ENCODE measurements at regions not wholly inside any gene's neighbourhood (a gene's known extent, or its start where the extent isn't known, plus 50 kb on each side); places are given as distances from the start of the nearest gene placed in this dataset.
A peak's percentile ranks its signal among the peaks of the same experiment; 100 is the strongest.

DNA sequence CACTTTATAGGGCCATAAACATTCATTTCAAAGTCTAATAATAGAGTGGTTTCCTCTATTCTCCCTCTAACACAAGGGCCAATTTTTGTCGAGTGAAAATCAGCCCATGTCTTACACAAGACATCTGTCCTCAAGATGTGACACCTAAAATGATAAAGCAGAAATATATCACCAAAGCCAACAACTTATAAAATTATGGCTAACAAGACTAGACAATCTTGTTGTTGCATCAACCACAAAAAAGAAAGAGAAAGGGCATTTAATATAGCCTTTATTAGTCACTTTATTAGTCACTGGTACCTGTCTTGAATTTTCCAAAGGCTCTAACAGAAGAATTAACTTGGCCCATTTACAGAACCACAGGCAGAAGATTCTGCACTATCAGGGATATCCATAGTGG lies 161.6 kb downstream of the SMIM20 start:
- DNase-seq = peak; percentile 23

DNA sequence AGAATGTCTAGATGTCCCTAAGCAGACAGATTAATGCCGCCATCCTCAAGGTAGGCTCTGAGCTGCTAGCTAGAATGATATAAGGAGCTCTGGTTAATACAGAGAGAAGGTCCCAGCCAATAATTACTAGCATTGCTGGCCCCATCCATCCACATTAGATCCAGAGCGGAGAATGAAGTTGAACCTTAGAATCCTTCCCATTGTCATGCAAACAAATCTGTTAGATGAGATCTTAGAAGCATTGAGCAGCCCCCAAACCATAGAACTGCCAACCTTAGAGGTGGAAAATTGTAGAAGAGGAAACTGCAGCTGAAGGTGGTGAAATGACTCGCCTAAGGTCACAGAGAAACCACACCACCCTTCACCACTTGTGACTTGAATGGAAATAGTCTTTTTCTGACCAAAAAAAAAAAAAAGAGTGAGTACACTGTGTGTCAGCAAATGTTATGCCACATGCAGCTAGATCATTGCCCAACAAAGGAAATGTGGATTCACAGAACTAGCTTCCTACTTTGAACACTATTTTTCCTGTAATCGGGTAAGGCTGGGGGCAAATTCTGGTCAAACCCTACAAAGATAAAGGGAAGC lies 162.1 kb downstream of the SMIM20 start:
- peak; percentile 33 for DNase-seq

DNA sequence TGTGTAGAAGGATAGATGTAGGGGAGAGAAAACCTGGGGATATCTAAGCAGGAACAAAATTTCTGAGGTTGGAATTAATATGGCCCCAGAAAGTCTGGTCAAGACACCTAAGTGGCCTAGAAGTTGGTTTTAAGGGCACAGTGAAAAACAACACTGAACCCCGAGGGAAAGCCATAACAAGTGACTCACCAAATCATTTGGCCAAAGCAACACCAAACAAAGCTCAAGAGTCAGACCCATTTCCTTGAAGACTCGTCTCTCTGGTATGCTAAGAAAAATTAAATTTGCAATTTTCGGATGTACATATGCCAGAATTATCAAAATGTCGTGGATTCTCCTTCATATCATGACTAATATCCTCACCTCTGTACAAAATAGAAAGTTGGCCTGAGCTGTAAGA lies 162.9 kb downstream of the SMIM20 start:
- DNase-seq = no peak

DNA sequence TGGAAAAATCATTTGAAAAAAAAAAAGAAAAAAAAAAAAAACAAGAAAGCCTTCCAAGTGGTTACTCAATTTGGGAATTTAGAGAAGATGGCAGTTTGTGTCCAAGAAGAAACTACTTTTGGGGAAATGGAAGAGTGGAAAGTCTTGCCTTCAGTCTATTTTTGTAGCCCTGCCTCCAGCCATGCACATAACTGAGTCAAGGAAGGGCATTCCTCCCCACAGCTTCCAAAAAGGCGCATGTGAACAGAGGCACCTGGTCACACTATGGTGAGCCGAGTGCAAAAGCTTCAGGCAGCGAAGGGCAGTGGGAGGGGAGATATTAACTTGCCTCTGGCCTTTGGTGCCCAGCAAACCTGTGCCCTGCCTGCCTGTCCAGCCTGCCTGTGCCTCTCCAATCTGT lies 163.7 kb downstream of the SMIM20 start:
- DNase-seq = no peak

DNA sequence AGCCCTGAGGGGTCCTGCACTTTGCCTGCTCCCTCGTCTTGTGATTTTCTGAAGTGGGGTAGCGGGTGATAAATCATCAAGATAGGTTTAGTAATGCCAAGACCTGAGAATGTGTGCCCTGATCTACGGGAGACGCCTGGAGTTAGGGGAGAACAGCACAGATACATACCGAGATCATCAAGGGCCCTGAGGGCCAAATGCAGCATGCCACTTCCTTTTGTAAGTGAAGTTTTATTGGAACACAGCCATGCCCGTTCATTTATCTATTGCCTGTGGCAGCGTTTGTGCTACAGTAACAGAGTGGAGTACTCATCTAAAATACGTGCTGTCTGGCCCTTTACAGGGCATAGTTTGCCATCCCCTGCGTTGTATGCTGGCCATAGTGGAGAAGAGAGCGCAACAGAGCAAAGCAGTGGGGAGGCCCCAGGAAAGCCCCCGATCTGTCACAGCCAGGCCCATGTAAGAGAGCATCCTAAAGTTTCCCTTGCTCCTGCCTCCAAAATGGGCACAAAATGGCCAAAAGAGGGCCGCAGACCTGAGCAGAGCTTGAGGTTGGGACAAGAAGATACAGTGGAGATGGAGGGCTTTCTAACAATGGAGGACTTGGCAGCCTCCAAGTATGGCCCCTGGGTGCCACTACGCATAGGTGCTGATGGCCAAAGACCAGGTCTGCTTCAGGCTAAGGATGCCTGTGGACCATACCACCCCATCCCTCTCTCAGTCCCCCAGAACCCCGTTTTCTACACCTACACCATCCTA lies 167.0 kb downstream of the SMIM20 start:
- DNase-seq = no peak

DNA sequence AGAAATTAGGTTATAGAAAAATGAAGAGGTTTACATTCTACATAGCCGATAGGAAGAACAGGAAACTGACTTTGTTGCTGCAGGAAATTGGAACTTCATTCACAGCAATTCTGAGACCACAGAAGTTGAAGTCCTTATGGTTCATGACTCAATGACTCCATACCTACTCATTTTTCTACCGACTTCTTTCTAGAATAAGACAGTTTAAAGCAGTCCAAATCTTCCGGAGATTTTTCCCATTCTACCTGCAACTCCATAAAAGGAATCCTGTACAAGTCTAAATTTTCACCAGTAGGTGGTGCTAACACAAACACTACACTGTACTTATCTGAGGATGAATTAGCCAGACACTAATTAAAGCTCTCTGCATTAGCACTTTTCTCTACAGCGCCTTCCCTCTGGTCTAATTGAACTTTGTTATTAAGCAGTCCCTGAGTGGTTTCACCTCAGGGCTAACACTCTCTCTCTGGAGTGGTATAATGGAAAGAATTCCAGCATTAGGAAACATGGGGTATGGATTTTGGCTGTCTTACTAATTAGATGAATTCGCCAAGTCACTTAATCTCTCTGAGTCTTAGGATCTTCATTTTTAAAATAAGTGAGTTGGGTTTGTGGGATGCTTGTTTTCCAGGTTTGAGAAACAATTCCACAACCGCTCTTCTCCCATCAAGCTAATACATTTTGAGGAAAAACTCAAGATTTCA lies 167.9 kb downstream of the SMIM20 start:
- peak; percentile 64 for DNase-seq

DNA sequence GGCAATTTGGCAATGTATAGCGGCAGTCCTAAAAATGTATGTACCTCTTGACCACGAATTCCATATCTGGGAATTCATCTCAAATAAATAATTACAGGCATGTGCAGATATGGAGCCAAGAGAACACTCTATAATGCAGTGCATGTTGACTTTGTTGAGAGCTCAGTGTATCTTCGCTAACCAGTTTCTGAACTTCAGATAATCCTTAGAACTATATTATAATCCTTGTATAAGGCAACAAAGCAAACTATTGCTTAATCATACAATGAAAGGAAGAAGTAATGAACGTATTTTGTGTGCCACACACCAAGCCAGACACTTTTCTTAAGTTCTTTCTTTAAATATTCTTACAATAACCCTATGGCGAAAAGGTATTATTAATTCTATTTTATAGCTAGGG lies 168.5 kb downstream of the SMIM20 start:
- no peak for DNase-seq

DNA sequence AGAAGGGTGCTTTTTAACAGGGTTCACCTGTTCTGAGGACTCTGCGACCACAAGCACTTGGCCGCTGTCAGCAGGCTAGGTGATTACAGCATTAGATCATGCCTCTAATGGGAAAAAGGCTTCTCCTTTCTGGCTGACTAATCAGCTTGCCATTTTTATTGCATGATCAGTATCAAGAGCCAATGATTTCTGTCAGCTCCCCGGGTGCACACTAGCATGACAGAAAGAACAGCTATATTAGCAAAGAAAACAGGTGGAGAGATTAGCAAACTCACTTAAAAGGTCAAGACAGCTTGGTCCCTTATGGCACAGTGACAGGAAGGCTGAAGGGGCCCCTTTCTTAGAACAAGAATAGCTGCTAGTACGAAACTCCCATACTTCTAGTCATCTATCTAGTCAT lies 170.0 kb downstream of the SMIM20 start:
- DNase-seq = no peak

DNA sequence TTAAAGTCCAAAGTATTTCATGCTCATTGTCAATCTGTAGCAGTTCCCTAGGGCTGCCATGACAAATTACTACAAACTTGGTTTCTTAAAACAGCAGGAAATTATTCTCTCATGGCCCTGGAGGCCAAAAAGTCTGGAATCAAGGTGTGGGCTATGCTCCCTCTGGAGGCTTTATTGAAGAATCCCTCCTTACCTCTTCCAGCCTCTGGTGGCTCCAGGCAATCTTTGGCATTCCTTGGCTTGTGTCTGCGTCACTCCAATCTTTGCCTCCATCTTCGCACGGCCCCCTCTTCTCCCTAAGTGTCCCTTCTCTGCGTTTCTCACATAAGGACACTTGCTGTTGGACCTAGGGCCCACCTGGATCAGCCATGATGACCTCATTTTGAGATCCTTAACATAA lies 170.4 kb downstream of the SMIM20 start:
- DNase-seq = no peak

DNA sequence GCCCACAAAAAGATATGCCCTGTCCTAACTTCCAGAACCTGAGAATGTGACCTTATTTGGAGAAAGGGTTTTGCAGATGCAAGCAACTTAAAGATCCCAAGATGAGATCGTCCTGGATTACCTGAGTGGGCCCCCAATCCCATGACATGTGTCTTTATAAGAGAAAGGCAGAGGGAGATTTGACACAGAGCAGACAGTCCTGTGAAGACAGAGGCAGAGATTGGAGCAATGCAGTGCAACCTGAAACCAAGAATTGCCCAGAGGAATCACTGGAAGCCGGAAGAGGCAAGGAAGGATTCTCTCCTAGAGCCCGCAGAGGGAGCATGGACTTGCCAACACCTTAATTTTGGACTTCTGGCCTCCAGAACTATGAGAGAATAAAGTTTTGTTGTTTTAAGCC lies 171.5 kb downstream of the SMIM20 start:
- no peak for DNase-seq

DNA sequence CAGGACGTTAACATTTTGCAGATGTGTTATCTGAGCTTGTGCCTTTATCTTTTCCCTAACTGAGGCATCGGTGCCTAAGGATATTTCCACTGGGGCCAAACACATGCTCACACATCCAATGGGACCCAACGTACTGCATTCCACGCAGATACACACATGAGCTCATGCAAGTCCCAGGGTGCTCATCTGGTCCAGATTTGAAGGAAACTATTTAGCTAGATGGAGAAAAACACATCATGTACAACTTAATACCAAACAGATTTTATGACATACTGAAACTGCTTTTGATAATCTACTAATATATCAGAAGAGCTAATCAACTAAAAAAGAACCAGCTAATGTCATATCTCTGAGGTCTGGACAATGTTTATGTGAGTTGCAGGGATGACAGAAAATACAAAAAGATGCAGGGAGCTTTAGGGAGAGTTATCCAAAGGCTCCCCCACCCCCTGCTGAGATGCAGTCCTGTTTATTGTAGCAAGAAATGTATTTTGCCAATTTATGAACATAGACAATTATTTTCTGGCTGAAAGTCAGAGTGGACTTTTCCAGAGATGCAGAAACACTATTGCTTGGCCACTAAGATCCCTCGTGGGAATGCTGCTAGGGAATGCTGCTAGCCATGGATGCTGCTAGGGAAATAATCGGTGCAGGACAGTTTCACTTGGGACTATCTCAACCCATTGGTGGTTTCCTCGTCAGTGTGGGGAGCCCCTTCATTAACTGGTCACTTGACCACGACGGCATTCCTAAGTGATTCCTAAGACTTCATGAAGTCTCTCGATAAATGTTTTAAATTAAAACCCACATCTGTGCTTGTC lies 172.8 kb downstream of the SMIM20 start:
- DNase-seq = no peak

DNA sequence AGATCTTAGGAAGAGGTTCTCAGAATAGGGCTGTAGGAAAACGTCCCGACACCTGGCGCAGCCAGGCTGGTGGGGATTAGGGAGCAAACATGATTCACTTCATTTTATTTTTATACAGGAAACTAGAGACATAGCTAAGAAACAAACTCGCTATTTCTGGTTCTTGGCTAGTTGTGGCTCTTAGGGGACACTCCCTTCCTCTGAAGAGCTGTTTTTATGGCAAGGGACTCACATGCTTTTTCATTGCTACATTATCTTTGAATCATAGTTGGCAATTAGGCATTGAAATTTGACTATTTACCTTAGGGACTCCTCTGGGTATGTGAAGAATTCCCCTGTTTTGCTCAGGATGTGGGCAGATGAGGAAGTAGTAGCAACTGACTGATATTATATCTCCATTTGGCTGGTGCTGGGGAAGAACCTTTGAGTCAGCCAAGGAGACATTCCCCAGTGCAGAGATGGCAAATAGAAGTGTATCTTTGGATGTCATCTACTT lies 174.5 kb downstream of the SMIM20 start:
- peak; percentile 53 for DNase-seq

DNA sequence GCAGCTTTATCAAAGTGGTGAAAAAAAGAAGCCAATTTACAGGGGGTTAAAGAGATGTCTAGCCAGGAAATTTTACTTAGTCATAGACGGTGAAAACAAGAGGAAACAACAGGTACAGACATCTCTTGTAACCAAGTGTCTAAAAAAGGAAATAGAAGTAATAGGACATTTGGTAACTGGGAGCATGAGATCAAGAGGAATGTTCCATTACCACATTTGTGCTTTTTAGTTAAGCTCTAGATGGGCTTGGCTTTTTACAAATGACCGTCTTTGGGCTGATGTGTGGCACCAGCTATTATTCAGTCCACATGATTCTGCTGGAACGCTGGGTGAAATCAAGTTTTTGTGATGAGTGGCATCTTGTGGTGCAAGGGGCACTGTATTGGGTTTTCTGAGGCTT lies 179.5 kb downstream of the SMIM20 start:
- DNase-seq = peak; percentile 8

DNA sequence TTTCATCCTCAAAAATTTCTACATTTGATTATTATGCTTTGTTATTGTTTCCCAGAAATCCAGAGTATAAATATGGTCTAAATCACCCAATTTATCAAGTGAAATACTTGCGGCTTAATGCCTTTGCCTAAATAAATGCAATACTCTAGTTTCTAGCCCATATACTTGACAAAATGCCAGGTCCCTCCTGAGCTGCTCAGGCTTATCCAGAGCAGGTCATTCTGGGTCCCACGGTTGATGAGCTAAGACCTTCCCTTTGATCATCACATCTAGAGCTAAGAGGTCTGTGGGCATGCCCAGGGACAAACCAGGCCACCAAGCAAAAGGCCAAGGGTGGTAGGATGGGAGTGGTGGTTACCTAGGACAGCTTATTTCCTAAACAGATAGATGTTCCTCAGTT lies 180.1 kb downstream of the SMIM20 start:
- DNase-seq = no peak

DNA sequence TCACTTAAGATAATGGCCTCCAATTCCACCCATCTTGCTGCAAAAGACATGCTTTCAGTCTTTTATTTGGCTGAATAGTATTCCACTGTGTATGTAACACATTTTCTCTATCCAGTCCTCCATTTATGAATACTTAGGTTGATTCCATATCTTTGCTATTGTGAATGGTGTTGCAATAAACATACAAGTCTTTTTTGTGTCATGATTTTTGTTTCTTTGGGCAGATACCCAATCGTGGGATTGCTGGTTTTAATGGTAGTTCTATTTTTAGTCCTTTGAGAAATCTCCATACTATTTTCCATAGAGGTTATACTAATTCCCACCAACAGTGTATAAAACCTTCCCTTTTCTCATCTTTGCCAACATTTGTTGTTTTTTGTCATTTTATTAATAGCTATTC lies 180.9 kb downstream of the SMIM20 start:
- no peak for DNase-seq

DNA sequence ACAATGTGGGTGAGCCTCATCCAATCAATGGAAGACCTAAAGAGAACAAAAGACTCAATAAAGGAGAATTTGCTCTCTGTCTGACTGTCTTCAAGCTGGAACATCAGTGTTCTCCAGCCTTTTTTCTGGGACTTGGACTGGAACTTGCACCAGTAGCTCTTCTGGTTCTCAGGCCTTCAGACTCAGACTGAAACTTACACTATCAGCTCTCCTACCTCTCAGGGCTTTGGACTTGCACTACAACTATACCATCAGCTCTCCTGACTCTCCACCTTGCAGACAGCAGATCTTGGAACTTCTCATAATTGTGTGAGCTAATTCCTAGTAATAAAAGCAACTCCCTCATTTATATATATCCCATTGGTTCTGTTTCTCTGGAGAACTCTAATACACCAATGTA lies 185.9 kb downstream of the SMIM20 start:
- DNase-seq = no peak

DNA sequence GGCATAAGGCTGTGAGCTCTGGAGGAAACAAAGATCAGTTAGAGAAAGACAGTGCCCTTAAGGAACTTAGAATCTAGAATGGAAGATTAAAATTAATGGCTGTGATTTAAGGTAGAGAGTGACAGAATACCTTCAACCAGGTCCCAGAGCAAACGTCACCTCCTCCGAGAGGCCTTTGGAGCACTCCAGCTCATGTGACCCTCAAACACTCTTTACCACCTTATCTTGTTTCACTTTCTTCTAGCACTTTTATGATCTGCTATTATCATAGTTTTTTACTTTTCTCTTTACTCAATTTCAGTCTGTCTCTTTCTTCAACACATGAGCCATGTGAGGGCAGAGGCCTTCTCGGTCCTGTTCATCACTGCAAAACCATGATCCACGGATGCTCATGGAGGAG lies 187.0 kb downstream of the SMIM20 start:
- DNase-seq = no peak

DNA sequence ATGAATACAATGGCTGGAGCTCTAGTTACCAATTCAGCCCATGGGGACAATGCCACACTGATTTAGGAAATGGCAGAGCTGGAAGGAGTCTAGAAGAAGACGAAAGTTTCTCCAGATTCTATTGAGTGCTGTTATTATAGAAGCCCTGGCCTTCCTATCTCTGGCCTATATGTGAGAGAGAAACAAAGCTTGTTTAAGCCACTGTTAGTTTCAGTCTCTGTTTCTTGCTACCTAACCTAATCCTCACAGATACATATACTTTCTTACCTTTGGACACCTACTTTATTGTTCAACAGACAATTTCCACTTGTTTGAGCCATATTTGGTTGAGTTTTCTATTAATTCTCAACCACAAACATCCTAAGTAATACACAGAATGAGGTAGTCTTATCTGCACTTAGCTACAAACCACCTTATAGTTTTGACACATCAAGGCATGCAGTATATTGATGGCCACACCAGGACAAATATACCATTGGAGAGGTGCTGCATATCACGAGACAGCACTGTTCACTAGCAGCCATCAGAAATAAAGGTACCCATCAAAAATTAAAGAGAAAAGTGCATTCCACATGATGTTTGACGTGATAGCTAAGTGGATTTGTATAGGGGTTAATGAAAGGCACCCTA lies 190.2 kb downstream of the SMIM20 start:
- DNase-seq = no peak

DNA sequence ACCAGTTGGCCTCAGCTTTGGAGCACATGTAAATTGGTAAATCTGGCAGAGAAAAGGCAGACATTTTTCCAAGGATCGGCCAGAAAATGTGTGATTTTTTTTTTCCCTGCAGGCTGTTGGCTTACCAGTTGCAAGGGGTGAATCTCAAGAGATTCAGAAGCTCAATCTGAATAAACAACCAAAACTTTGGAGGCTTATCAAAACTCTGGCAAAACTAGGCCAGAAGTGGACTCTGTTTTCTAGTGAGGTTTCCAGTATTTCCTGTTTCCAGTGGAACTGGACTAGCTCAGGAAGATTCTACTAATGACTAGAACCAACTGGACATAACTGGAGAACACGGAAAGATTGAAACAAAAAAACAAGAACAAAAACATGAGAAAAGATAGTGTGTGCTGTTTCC lies 191.3 kb downstream of the SMIM20 start:
- DNase-seq = no peak

DNA sequence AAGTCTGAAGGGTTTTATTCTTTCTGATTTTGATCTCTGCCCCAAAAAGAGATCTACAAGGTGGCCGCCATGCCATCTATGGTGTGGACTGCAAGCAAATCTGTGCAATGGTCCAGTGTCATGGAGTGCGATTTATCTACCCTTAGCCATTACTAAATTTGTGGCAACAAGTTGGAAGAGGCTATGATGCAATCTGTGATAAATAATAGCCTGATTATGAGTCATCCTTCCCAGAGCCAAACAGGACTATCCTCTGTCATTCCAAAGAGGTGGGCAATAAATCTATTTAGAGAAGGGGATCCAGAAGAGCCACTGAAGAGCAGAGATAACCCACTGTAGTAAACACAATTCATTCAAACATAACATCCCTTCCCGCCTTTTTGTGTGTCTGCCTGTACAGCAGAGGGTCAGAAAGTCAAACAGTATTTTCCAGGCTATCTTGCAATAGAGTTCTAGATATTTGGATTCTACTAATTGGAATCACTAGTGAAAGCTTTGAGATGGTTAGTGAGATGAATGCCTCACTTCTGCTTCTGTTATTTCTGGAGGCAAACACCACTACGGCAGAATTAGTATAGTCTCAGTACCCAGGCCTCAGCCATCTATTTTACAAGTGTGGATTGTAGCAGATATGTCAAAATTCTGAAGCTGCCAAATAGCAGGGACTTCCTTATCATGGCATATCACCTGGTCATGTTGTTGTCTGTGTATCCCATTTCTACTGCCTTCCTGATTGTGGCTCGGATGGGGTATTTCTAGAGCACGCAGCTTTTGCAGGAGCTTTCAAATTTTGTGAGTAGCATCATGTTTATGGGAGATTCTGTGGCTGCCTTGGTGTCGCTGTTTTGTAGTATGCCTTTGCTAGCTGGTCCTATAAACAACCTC lies 192.0 kb downstream of the SMIM20 start:
- no peak for DNase-seq

DNA sequence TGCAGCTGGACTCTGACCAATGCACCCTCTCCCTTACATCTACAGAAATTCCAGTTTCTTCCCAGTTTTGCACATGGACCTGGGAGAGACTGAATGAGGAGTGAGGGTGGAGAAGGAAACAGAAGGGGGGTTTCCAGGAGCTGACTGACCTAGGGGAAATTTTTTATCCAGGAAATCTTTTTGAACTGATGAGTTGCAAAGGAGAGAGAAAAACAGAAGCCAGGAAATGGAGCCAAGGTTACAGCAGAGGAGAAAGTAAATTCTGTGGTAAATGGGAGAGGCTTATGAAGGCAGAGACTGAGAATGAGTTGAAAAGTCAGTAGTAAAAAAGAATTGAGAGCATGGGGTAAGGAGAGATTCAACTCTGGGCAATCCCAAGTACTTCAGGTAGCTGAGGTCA lies 192.8 kb downstream of the SMIM20 start:
- no peak for DNase-seq

DNA sequence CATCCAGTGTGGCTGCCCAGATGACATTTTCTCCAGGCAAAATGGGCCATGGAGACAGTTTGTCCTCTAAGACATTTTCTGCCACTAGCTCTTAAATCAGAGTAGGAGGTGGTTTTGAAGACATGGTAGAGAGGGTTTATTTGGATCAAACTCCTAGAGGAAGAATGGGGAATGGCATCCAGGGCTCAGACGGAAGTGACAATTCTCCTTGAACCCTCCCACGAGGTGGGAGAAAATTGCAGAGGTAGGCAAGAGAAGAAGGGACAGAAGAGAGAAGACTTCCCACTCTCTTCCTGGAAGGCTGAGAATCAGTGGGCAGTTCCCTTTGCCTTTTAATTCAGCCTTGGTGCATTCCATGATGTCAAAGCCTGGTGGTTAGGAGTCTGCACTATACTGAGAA lies 194.0 kb downstream of the SMIM20 start:
- DNase-seq = no peak
